Midbrain (tissue), 1 donor: ENCODE measurements at regions not wholly inside any gene's neighbourhood (a gene's known extent, or its start where the extent isn't known, plus 50 kb on each side); places are given as distances from the start of the nearest gene placed in this dataset.
"Not testable (repeated sequence)": the region's sequence is repeated elsewhere in the genome, so short reads cannot be mapped to it uniquely, and the experiment has no call there.

Experiments
- DNase-seq: peaks from one replicate; lab custom pipeline; 2025; lab: John Stamatoyannopoulos, UW

- peak; percentile 67 for DNase-seq
These were observed 145.5 kb upstream of the ARG1 start for GRCh38 chr6:131427434-131428058.

DNA sequence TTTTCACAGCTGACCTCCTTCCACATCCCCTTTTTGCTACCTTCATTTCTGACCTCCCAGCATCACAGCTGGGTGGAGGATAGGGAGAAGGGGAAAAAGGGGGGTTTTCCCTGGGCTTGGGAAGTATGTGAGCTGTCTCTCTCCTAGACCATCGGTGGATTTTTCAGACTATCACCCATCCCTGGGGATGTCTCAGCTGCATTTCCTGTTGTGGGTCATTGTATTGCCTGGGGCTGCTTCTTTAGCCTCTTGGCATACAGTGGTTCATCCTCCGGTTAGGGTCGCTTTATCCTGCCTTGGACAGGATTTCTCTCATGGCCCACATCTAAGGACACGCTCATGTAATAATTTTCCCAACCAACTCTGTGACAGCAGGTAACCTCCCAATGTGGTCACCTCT is 142.5 kb upstream of the ARG1 start:
- DNase-seq, result no peak

GRCh38 chr6:131431718-131432117 is 141.3 kb upstream of the ARG1 start:
- DNase-seq, result no peak

- no peak for DNase-seq
These were observed 139.1 kb upstream of the ARG1 start for GRCh38 chr6:131433927-131434326.

DNA sequence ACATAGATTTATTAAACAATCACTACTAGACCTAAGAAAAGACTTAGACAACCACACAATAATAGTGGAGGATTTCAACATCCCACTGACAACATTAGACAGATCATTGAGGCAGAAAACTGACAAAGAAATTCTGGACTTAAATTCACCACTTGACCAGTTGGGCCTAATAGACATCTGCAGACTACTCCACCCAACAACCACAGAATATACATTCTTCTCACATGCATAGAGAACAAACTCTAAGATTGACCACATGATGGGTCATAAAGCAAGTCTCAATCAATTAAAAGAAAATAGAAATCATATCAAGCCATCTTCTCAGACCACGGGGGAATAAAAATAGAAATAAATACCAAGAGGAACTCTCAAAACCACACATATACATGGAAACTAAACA is 136.7 kb upstream of the ARG1 start:
- no peak for DNase-seq

- no peak for DNase-seq
These were observed 130.0 kb upstream of the ARG1 start for GRCh38 chr6:131443014-131443413.

DNA sequence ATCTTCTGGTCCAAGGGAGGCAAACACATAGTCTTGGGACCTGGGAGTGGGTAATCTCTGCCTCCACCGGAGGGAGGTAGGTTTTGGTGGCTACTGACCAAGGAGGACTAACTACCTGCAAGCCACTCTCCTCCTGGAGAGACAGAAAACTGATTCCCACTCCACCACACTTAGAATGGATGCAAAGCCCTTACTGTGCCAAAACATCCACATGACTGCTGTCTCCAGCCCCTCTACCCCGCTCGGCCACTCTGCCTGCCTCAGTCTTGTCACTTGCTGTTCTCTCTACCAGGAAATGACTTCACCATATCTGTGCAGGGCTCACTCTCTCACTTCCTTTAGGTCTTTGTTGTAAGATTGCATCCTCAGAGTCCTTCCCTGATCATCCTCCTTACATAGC is 129.5 kb upstream of the ARG1 start:
- DNase-seq, result no peak

DNA sequence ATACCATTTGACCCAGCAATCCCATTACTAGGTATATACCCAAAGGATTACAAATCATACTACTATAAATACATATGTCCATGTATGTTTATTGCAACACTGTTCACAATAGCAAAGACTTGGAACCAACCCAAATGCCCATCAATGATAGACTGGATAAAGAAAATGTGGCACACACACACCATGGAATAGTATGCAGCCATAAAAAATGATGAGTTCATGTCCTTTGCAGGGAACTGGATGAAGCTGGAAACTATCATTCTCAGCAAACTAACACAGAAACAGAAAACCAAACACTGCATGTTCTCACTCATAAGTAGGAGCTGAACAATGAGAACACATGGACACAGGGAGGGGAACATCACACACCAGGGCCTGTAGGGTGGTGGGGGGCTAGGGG is 127.7 kb upstream of the ARG1 start:
- not testable (repeated sequence) for DNase-seq

- DNase-seq, result no peak
These were observed 122.2 kb upstream of the ARG1 start for GRCh38 chr6:131450861-131451260.

DNA sequence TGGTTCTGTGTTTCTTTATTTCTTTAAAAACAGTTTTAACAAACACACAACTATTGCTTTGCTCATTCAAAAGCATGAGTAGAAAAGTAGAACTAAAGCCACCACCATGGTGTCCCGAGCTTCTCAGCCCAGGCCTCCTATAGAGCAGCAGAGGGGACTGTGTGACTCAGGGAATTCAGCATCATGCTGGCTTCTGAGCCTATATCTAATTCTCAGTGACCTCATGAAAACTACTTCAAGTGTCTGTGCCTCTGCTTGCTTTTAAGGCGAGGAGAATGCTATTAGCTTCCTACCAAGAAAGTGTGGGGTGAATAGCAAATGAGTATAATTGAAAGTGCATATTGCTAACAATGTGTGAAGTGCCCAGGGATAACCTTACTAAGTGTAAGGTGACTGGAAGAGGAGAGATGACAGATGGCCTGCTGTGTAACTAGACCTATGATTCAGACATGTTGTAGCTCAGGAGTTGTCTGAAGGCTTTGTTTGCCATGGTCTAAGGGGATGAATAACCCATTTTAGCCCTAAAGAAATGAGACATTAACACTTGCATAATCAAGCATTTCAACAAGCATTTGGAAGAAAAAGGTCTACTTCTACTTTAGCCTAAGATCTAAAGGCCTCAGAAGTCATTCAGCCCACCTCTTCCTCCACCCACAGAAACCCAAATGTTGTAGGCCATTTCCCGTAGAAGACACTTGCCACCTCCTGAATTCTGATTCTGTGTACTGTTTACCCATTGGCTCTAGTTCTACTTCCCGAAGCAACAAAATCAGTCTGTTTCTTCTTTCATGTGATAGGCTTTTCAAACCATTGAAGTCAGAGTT is 121.5 kb upstream of the ARG1 start:
- DNase-seq, result no peak

GRCh38 chr6:131453803-131454202 is 119.2 kb upstream of the ARG1 start:
- DNase-seq, result no peak

DNA sequence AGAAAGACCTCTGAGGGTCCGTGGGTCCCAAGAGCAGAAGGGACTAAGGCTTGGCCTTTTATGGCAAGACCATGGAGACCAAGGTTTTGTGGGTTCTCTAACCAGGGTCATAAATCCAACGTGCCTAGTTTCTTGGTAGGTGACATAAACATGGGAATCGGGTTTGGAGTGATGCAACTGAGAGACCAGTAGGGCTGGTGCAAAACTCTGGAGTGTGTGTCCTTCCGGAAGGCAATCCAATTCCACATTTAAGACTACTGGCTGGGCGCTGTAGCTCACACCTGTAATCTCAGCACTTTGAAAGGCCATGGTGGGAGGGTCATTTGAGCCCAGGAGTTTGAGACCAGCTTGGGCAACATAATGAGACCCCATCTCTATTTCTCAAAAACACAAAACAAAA is 116.5 kb upstream of the ARG1 start:
- DNase-seq, result no peak

- no peak for DNase-seq
These were observed 114.0 kb upstream of the ARG1 start for GRCh38 chr6:131459005-131459404.

GRCh38 chr6:131460614-131461000 is 112.4 kb upstream of the ARG1 start:
- no peak for DNase-seq

DNA sequence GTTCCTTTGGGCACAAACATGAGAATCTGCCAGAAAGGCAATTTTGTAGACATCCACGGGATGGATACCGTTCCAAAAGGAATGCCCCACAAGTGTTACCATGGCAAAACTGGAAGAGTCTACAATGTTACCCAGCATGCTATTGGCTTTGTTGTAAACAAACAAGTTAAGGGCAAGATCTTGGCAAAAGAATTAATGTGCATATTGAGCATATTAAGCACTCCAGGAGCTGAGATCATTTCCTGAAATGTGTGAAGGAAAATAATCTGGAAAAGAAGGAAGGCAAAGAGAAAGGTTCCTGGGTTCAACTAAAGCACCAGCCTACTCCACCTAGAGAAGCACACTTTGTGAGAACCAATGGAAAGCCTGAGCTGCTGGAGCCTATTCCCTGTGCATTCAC is 103.9 kb upstream of the ARG1 start:
- peak; percentile 40 for DNase-seq

DNA sequence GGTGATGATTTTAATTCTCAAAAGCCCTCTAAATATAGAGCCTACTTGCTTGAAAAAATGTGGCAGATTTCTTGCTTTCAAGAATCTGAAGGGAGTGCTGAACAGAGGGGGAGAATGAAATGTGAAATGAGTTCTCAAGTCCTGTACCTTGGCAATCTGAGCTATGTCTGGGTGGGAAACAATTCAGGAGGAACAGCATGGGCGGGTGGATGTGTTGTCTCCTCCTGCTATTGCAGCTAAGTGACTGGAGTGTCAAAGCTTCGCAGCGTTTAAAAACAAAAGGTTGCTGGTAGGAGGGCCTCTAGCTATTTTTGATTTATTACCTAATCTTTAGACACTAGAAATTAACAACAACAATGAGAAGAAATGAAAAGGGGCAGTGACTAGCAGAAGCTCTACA is 102.5 kb upstream of the ARG1 start:
- DNase-seq, result no peak

DNA sequence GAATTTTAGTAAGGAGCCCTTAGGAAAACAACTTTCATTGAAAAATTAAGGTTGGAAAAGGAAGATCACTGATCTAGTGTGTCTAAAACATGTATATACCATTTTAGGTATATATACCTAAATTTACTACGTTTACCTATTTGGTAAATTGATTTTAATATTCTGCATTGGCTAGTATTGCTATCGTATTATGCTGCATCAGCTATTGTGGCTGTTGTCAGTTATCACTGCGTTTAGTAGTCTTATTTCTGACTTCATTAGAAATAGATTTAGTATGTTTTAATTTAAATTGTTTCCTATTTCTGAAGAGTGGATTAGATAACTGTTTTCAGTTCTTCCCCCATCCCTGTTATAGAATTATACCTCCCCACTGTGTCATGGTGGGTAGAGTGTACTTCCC is 101.7 kb upstream of the ARG1 start:
- no peak for DNase-seq

- not testable (repeated sequence) for DNase-seq
These were observed 99.7 kb upstream of the ARG1 start for GRCh38 chr6:131473303-131473702.

- no peak for DNase-seq
These were observed 96.7 kb upstream of the ARG1 start for GRCh38 chr6:131476362-131476761.

- DNase-seq, result not testable (repeated sequence)
These were observed 94.2 kb upstream of the ARG1 start for GRCh38 chr6:131478740-131479211.

DNA sequence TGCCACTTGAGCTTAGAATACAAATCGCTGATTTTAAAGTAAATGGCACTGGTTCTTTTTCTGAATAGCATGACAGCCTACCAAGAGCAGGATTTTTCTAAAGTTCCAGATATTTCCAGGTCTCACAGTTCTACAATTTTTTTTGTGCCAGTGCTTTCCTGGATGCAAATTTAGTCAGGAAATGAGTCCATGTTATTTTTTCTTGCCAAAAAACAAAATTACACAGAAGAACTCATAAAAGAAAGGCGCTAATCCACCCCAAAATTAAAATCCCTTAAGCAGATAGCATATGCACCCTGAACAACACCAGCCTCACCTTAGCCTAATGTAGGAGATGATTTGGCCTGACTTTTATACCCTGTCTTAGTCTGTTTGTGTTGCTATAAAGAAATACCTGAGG is 86.4 kb upstream of the ARG1 start:
- DNase-seq, result peak; percentile 6

- no peak for DNase-seq
These were observed 84.2 kb upstream of the ARG1 start for GRCh38 chr6:131488780-131489179.

DNA sequence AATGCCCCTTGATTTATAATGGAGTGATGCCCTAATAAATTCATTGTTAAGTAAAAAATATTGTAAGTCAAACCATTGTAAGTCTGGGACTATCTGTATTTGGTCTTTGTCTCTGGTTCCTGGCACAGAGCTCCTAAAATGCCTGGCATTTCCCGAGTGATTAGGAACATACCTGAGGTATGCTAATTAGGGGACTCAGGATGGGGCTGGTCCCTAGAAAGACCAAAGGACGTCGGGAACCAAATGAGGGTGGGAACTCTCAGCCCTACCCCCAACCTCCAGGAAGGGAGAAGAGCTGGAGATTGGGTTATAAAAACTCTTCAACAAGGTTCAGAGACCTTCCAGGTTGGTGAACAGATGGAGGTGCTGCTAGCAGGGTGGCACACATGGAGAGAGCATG is 82.6 kb upstream of the ARG1 start:
- DNase-seq, result no peak
